Medulla oblongata (tissue), 1 donor: ENCODE measurements at regions not wholly inside any gene's neighbourhood (a gene's known extent, or its start where the extent isn't known, plus 50 kb on each side); places are given as distances from the start of the nearest gene placed in this dataset.
"Not testable (repeated sequence)": the region's sequence is repeated elsewhere in the genome, so short reads cannot be mapped to it uniquely, and the experiment has no call there.

Source experiments
- DNase-seq: peaks from one replicate; pipeline ENCODE4 v3.0.0-alpha.2; 2015; ENCODE audit errors: extremely low spot score

DNA sequence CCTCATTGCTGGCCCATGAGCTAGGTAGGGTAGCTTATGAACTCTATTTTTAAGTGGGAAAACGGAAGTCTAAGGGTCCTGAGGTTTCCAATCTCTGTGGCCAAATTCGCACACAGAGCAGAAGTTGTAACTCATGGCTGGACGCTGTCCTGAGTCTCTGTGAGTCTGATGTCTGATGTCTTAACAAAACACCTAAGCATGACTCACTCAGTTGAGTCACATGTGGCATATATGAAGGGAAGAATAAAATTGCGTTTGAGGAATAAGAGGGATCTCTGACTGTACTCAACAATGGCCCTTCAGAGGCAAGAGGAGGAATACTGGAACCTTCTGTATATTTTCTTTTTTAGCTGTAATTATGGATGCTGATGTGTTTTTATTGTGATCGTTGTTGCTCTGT lies 569.7 kb downstream of the RIT2 start:
- no peak for DNase-seq

DNA sequence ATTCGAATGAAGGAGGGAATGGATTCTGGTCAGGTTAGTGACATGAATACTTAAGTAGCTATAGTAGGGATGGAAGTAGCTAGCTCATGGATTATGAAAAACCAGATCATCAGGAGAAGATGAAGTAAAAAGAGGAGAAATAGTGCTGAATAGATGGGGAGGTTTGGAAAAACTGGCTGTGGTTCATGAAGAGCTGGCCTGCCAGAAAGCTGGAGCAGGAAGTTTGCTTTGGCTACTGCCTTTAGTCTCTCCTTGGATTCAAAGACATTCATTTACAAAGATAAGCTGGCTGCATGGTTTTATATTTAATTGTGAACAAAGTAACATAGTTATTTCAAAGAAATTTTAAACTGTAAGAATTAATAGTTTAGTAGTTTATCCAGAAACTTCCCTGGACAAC lies 567.0 kb downstream of the RIT2 start:
- no peak for DNase-seq

DNA sequence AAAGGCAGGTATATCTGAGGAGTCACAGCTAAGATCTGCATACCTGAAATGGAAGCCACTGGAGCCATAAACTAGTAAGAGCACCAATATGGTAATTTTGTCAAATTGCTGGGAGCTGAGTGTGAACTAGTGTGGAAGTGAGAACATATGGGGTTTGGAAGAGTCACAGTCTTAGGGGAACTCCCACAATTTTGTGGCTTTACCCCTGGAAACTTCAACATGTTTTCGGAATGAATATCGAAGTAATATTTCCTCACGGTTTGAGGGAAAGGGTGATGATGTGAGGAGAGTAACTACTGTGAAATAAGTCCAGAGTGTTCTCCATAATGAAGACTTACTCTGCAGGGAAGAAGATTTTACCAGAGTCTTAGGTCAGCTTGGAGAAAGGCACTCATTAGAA lies 565.9 kb downstream of the RIT2 start:
- DNase-seq: no peak

DNA sequence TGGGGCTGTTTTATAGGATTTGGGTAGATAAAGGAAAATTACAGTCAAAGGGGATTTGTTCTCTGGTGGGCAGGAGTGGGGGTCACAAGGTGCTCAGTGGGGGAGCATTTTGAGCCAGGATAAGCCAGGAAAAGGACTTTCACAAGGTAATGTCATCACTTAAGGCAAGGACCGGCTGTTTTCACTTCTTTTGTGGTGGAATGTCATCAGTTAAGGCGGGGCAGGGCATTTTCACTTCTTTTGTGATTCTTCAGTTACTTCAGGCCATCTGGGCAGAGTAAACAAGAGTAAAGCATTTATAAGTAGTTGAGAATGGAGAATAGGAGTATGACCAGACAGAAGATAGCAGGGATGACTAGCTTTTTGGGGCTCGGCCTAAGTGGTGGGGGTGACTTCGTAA lies 562.9 kb downstream of the RIT2 start:
- not testable (repeated sequence) for DNase-seq

DNA sequence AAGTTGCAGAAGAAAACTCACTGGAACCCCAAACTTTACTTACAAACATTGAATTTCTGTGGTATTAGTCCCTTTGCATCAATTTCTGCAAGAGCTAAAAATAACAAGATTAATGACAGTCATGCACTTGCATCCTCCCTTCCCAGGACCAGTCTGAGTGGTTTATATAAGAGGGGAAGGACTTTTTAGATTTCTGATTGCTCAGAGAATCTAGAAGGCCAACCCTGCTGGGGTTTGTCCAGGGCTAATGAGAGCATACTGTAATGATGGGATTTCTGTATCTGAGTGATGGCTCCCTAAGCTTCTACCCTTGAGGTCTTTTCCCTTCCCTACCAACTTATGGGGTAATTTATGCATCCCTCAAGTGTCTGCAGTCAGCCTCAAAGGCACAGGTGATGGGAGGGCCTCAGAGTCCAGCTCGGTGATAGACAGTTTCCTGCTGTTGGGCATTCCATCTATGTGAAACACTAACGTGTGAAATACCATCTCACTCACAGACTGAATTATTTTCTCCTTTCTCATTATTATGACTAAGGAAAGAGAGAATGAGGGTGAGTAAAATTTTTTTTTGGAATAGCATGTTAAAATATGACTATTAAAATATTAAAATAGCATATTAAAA lies 556.3 kb downstream of the RIT2 start:
- no peak for DNase-seq

DNA sequence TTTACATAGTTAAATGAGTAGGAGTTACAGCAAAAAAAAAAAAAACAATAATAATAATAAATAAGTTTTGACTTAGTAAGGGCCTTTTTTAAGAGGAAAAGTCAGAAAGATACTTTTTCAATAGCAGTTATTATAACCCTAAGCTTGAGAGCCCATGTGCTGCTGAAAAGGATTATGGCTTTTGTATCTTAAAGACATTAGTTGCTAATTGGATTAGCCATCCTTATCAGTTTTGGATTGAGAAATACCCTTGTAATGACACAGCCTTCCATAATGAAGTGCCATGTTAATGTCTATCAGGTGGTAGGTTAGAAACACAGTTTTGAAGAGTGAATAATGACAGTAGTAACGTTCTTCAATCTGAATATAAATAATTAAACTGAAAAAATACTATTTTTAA lies 554.0 kb downstream of the RIT2 start:
- no peak for DNase-seq

DNA sequence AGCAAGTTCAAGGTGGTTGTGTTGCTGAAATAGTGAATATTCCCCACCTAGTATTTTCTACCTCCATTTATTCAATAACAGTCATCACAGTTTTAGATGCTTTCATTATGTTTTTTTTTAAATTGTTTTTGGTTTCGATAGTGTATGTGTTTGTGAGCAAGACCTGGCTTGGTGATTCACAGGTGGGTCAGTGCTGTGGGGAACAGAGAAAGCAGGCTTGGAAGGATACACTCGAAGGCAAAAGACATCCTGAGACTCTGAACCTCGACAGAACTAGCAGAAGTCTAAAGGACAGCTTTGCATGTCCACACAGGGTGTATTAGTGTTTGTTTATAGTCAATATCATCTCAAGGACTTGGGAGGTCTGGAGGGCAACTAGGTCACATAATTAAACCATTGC lies 551.5 kb downstream of the RIT2 start:
- no peak for DNase-seq

DNA sequence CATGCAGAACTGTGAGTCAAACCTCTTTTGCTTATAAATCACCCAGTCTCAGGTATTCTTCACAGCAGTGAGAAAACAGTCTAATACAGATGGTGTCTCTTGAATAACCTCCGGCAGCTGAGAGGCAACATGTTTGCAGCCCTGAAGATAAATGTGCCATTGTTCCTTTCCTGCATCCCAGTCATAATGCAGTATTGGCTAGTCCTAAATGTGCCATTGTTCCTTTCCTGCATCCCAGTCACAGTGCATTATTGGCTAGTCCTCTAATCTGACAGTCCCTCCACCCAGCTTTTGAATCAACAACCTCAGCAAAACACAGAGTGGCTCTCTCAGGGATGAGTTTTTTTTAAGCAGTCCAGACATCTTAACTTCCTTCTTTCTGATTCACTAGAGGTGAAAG lies 550.7 kb downstream of the RIT2 start:
- DNase-seq: peak; percentile 83

DNA sequence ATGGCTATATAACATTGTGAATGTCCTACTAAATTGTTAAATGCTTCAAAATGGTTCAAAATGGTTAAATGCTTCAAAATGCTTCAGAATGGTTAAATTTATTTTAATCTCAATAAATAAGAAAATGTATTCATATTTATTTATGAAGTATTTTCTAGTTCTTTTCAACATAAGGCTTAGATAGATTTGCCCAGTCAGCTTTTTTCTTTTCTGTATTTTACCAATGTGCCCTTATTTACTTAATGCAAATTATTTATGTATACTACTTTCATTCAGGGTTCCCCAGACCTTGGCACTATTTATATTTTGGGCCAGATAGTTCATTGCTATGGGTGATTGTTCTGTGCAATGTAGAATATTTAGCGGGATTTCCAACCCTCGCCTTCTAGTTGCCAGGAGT lies 546.7 kb downstream of the RIT2 start:
- no peak for DNase-seq

DNA sequence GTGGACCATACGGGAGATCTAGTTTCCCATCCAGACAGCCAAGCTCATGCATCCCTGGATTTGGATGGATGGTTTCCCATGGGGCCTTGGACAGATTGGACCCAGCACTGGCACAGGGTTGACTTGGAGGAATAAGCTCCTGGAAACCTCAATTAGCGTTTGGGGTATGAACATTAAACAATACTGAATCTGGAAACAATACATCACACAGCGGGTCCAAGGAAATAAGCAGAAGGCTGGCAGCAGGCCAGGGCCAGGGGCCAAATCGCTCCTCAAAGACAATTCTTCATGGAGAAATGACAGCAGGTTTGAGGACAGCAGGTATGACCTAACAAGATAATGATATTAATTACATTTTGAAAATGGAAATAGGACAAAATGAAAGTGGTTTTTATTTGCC lies 540.6 kb downstream of the RIT2 start:
- no peak for DNase-seq

DNA sequence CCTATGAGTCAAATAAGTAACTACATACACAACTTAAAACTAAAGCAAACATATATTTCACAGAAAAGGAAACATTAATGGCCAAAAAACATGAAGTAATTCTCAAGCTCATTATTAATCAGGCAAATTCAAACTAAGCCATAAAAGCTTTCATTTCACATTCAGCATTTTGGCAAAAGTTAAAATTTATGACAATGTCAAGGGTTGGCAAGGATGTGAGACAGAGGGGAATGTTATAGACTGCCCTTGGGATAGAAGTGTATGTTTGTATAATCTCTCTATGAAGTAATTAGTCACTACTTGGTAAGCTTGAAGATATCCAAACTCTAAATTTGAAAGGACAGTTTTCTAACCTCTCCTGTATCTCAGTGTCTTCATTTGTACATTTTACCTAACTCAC lies 539.4 kb downstream of the RIT2 start:
- no peak for DNase-seq

DNA sequence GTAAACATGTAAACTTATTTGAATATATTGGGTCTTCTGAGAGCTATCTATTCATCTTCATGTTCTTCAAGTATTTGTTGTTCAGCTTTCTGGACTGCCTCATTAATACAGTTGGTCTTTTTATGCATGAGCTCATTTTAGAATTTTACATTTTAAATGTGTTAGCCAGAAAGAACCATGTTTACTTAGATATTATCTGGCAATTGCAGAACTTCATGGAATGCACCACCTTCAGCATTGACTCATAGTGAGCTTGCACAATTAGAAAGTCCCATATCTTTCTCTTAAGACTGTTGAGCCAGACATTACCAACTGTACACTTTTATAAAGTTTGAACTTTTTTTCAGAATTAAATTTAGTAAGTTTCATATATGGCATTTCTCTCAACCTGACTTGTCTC lies 536.7 kb downstream of the RIT2 start:
- no peak for DNase-seq

DNA sequence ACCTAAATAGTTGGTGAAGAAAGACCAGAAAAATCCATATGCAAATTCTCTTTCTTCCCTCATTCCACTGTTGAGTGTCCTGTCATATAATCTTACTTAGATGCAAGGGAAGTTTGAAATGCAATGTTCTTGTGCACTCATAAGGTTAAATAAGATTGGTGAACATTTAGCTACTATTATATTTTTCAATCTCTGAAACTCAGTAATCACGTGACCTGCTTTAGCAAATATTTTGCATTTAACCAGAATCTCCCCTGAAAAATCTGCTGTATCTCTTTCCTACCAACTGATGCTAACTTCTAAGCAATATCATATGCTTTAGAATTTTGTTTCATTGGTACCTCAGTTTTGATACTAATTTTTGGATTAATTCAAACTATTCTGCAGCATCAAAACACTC lies 533.2 kb downstream of the RIT2 start:
- DNase-seq: no peak

DNA sequence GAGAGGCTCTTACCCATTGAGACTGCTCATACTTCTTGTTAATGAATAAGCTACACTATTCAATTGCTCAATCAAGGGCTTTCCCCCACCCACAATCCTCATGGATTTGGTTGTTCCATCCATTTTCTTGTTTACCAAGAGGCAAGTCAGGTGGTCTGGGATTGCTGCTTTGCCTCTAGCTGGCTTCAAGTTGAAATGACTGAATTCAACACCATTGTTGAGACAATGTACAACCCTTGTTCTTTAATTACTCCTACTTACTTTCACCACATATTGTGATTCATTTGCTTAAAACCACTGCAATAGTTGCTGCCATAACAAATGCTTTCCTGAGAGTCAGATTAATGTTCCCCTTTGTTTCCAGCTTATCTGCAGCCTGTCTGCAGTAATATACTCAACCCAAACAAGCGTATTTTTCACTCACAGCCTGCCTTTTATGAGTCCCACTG lies 532.2 kb downstream of the RIT2 start:
- DNase-seq: no peak

DNA sequence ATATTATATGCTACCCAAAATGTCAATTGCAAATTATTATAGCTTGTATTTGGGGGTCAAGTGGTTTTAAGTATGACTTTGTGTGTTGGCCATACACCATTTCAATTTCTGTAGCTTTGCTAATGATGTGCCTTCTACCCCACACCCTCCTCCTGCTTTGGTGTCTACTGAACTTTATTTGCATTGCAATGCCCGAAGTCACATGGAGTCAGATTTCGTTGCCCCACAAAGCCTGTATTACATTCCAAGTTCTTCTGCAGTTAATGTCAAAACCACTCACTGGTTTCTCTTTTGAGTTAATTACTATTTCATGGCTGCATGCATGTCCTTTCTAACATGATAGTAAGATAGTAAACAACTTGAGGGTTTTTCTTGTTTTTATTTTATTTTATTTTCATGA lies 528.9 kb downstream of the RIT2 start:
- DNase-seq: no peak

DNA sequence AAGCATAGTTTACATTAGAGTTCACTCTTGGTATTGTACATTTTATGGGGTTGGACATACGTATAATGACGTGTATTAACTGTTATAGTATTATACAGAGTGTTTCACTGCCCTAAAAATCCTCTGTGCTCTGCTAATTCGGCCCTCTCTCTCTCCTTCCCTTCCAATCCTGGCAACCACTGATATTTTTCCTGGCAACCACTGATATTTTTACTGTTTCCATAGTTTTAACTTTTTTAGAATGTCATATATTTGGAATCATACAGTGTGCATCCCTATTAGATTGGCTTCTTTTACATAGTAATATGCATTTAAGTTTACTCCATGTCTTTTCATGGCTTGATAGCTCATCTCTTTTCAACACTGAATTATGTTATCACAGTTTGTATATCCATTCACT lies 526.7 kb downstream of the RIT2 start:
- no peak for DNase-seq

DNA sequence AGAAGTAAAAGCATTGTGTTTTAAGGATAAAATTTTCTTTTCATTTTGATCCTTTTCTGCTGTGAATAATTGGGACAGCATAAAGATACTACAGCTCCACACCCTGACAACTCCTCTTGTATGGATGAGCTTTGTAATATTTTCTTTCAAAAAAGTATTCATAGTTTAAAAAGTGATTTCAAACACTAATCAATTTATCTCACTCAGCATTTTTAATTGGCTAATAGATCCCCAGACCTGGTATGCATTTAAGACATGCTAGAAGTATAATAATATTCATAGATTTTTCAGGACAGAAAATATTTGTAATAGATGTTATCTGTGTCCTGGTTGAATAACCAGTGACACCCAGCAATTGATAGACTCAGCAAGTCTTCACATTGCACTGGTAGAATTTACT lies 510.7 kb downstream of the RIT2 start:
- no peak for DNase-seq

DNA sequence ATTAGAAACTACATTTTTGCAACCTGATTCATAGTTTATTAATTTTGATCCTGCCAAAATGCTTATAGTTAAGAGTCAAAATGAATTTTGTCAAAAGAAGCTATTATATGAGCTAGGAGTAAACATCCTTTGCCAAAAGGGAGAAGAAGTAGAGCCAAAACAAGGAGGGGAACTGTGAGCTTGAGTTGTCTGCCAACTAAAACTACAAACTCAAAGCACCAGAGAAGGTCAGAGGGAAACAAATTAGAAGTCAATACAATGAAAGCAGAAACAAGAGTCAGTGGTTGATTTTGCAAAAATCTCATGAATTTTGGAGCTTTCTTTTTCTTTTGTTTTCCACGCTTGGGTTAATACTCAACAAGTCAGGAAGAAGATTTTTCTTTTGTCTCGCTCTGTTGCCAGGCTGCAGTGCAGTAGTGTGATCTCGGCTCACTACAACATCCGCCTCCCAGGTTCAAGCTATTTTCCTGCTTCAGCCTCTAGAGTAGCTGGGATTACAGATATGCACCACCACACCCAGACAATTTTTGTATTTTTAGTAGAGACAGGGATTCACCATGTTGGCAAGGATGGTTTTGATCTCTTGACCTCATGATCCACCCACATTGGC lies 508.5 kb downstream of the RIT2 start:
- no peak for DNase-seq

DNA sequence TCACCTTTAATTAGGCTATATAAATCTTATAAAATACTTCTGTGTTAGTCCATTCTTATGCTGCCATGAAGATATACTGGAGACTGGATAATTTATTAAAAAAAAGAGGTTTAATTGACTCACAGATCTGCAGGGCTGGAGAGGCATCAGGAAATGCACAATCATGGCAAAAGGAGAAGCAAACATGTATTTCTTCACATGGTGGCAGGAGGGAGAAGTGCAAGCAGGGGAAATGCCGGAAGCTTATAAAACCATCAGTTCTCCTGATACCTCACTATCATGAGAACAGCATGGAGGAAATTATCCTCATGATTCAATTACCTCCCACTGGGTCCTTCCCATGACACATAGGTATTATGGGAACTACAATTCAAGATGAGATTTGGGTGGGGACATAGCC lies 504.4 kb downstream of the RIT2 start:
- no peak for DNase-seq

DNA sequence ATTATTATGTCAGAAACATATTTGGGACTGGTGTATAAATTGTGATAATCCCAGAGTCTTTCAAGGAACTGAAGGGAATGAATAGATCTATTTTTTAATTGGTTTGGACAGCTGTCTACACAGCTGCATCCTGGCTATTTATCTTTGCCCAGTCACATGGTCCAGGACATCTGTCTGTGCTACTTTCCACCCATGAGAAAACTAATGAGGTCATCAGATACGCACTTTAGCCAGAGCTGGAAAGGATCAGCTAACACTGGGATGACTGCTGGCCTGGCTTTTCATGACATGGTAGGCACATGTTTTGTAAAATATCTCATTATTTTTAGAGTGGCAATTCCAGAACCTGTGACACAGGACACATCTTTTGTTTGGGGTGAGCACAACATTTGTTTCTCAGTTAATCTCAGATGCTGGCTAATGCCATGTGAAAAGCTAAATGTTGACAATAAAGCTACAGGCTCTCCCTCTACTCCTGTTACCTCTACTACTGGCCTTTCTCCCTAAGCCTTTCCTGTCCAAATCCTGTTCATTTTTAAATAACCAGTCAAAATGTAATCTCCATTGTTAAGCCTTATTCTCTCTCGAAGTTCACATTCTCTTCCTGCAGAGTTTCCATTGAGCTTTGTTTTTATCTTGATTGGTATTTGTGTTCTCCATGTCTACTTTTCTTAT lies 500.7 kb downstream of the RIT2 start:
- DNase-seq: peak; percentile 48

DNA sequence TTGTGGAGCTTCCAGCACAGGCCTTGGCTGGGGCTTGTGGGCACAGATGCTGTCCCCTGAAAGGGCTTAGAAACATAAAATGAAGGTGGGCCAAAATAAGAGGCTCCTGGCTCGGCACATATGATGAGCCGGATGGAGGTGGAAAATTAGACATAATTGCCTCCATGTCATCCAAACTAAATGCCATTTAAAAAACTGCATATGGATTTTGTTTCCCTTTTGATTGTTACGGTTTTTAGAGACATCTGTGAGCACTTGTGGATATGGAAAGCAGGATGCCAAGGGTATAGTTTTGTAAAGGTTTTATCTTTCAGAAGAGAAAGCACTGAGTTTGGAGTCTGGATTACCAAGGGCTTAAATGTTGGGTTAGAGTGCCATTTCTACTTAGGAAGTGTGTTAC lies 498.3 kb downstream of the RIT2 start:
- DNase-seq: no peak

DNA sequence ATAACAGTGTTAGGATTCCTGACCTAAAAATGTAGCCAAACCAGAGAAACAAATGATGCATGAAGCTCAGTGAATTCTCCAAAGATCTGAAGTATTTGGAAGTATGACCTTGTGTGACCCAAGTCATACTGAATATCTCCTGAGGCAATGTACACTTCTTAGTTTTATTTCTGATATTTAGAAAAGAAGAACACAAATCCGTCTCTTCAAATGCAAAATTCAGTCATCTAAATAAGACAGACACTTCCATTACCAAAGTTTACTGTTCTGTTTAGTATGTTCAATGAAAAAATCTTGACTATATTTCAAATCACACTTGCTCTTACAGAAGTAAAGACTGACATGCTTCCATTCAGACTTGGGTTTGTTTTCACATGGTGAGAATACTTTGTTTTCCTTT lies 495.7 kb downstream of the RIT2 start:
- no peak for DNase-seq

DNA sequence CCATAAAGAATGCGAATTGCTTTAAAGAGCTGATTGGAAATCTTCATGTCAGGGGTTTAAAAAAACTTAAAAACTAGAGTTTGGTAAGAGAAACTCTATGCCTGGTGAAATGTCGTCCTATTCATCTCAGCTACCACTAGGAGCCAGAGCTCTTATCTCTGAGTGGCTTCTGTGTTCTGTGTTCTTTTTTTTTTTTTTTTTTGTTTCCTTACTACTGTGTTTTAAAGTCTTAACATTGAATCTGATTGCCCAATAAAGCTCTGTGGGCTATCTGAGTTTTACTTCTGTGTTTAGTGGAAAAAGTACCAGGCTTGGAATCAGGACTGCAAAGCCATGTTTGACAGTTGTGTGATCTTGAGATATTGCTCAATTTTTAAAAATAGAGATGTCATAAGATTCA lies 494.8 kb downstream of the RIT2 start:
- no peak for DNase-seq

DNA sequence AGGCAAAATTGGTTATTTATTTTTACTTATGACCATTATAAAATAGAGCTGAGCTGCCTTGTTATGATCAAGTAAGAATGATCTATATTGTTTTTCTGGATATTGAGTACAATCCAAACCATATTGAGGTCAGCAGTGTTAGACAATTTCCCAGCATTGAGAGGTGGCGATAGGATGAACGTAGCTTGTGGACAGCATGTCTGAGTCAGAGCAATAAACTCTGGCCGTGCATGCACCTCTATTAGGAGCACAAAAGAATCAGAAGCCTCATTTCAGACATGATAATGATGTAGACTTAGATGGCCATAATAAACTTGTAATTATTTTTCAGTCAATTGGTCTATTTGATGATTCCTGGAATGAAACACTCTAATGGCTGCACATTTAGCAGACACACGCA lies 491.6 kb downstream of the RIT2 start:
- no peak for DNase-seq
